ENCODE measurements at regions not wholly inside any gene's neighbourhood (a gene's known extent, or its start where the extent isn't known, plus 50 kb on each side); places are given as distances from the start of the nearest gene placed in this dataset.

- no peak for TF ChIP-seq CTCF (IDR thresholded peaks at IDR 0.05)
- TF ChIP-seq POLR2A (IDR thresholded peaks at IDR 0.05) = no peak
These were observed 698.7 kb downstream of the GLUD2 start for GRCh38 chrX:121746105-121746504.
